Keratinocyte (primary cell): ENCODE measurements at regions not wholly inside any gene's neighbourhood (a gene's known extent, or its start where the extent isn't known, plus 50 kb on each side); places are given as distances from the start of the nearest gene placed in this dataset.

ENCODE experiments used
- DNase-seq: peaks from one replicate; pipeline ENCODE4 v3.0.0-alpha.2; 2011; ENCODE audit warnings: low read depth, missing footprints, low spot score
- FAIRE-seq: peaks from 2 replicates; lab custom pipeline; 2011; peaks lifted over from hg19 to GRCh38; lab: Jason Lieb, UNC
- H2AFZ ChIP-seq: 2 replicates; pipeline ENCODE4 v1.6.0; 2012; ENCODE audit warnings: low read length, control low read depth, inconsistent platforms; ENCODE audit not compliant: control insufficient read depth
- H3K27ac ChIP-seq: 2 replicates; pipeline ENCODE4 v1.5.1; 2011; ENCODE audit warnings: low read length; ENCODE audit not compliant: control insufficient read depth, insufficient read depth
- H3K27me3 ChIP-seq: 3 replicates; pipeline ENCODE4 v1.6.0; 2011; ENCODE audit warnings: low read length; ENCODE audit not compliant: control insufficient read depth, insufficient read depth; ENCODE audit errors: extremely low read depth
- H3K36me3 ChIP-seq, 2 experiments: 2 replicates in 1 of 2; 3 replicates in 1 of 2; pipeline ENCODE4 v1.5.1; 2011; ENCODE audit warnings: low read length in 2 of 2, mild to moderate bottlenecking in 1 of 2; ENCODE audit not compliant: control insufficient read depth in 2 of 2, insufficient read depth in 2 of 2; ENCODE audit errors: extremely low read depth in 1 of 2
- H3K4me1 ChIP-seq: 3 replicates; pipeline ENCODE4 v1.5.1; 2011; ENCODE audit warnings: low read length; ENCODE audit not compliant: control insufficient read depth, insufficient read depth; ENCODE audit errors: extremely low read depth
- H3K4me2 ChIP-seq: 3 replicates; pipeline ENCODE4 v1.6.0; 2011; ENCODE audit warnings: low read depth, low read length; ENCODE audit not compliant: control insufficient read depth, insufficient read depth; ENCODE audit errors: extremely low read depth
- H3K4me3 ChIP-seq, 3 experiments: fragments of 200-600 bp in 1 of 3; sonication (generic) in 1 of 3; 2 replicates in 2 of 3; 3 replicates in 1 of 3; pipeline ENCODE4 v1.5.1; 2011 to 2016; ENCODE audit warnings: low read length in 3 of 3, mild to moderate bottlenecking in 3 of 3, control low read depth in 2 of 3, inconsistent platforms in 1 of 3, low read depth in 1 of 3, mixed read lengths in 1 of 3, mixed run types in 1 of 3, moderate library complexity in 1 of 3; ENCODE audit not compliant: control insufficient read depth in 2 of 3, insufficient read depth in 2 of 3; ENCODE audit errors: extremely low read depth in 1 of 3
- H3K79me2 ChIP-seq: 2 replicates; pipeline ENCODE4 v1.6.0; 2012; ENCODE audit warnings: low read length; ENCODE audit not compliant: control insufficient read depth, insufficient read depth
- H3K9ac ChIP-seq: 3 replicates; pipeline ENCODE4 v1.6.0; 2011; ENCODE audit warnings: low read length; ENCODE audit not compliant: control insufficient read depth, insufficient read depth; ENCODE audit errors: extremely low read depth
- H3K9me1 ChIP-seq: 3 replicates; pipeline ENCODE4 v1.6.0; 2011; ENCODE audit warnings: low read length; ENCODE audit not compliant: control insufficient read depth, insufficient read depth; ENCODE audit errors: extremely low read depth
- H3K9me3 ChIP-seq: 2 replicates; pipeline ENCODE4 v1.5.1; 2012; ENCODE audit warnings: low read depth, low read length; ENCODE audit not compliant: control insufficient read depth
- H4K20me1 ChIP-seq: 3 replicates; pipeline ENCODE4 v1.6.0; 2011; ENCODE audit warnings: low read length; ENCODE audit not compliant: control insufficient read depth, insufficient read depth; ENCODE audit errors: extremely low read depth
- CTCF ChIP-seq, 3 experiments: IDR thresholded peaks in 1 of 3; conservative IDR thresholded peaks in 1 of 3; optimal IDR thresholded peaks in 1 of 3; 2 replicates in 2 of 3; 3 replicates in 1 of 3; pipeline versions ENCODE3 to v1.5.1; 2011; ENCODE audit warnings: low read length in 3 of 3, mild to moderate bottlenecking in 3 of 3, moderate library complexity in 2 of 3, control low read depth in 1 of 3, inconsistent platforms in 1 of 3; ENCODE audit not compliant: insufficient read depth in 2 of 3; ENCODE audit errors: extremely low read depth in 1 of 3
- EZH2 ChIP-seq: IDR thresholded peaks from one replicate; pipeline ENCODE4 v1.6.1; 2012; ENCODE audit warnings: inconsistent platforms, mild to moderate bottlenecking, low read length, moderate library complexity
- dilution Hi-C: fragments of 300-500 bp; cut with MboI; formaldehyde crosslinking; loops from one replicate; pipeline ENCODE4 v1.7.0; 2020; ENCODE audit warnings: low sequenced_read_pairs; ENCODE audit not compliant: extremely low pct_ligation_motif_present

- no peaks in the 10 kb centered on the region for H4K20me1 ChIP-seq
- H3K36me3 ChIP-seq: no peaks in the 10 kb centered on the region
- no peak overlapping the region for H3K9ac ChIP-seq
- peaks cover 18% of the 10 kb centered on the region for H3K9me3 ChIP-seq
- H3K27me3 ChIP-seq: no peaks in the 10 kb centered on the region
- FAIRE-seq (no peak), DNase-seq (no peak)
- H3K4me1 ChIP-seq: no peaks in the 10 kb centered on the region
- no peak overlapping the region for H3K4me3 ChIP-seq
- H3K79me2 ChIP-seq: no peaks in the 10 kb centered on the region
- no peak overlapping the region for H3K27ac ChIP-seq
- no peaks in the 10 kb centered on the region for H3K9me1 ChIP-seq
- no peak overlapping the region for H3K4me2 ChIP-seq
- H2AFZ ChIP-seq: no peak overlapping the region
- dilution Hi-C loops: no loop called here
- no peak for TF ChIP-seq EZH2
- TF ChIP-seq CTCF (optimal IDR thresholded peaks at IDR 0.05 in 1 of 3, IDR thresholded peaks at IDR 0.05 in 1 of 3, conservative IDR thresholded peaks at IDR 0.05 in 1 of 3; ENCODE audit: extremely low read depth in 1 of 3, insufficient read depth in 2 of 3, low read length in 3 of 3): no peak
Observed at GRCh38 chr14:105854600-105855245, 328.3 kb downstream of the TMEM121 start.

DNA sequence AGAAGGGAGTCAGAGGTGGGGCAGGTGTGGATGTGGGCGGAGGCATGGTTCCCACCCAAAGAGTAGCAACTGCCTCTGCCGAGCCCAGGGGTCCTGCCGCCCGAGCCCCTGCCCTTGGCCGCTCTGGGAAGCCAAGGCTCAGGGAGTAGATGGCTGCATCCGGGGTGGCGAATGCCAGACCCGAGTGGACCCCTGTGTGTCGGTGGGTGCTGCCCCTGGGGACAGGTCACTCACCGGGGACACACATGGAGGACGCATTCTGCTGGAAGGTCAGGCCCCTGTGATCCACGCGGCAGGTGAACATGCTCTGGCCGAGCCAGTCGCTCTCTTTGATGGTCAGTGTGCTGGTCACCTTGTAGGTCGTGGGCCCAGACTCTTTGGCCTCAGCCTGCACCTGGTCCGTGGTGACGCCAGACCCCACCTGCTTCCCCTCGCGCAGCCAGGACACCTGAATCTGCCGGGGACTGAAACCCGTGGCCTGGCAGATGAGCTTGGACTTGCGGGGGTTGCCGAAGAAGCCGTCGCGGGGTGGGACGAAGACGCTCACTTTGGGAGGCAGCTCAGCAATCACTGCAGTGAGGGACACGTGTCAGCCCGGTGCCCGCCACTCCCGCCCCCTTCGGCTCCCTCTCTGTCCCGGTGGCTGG, 329.0 kb downstream of the TMEM121 start:
- Histone ChIP-seq H3K4me1 (no peaks in the 10 kb centered on the region), H3K4me2 (no peak overlapping the region), H2AFZ (no peak overlapping the region), H3K36me3 (no peaks in the 10 kb centered on the region), H3K27me3 (no peaks in the 10 kb centered on the region), H3K9me1 (no peaks in the 10 kb centered on the region), H4K20me1 (no peaks in the 10 kb centered on the region), H3K4me3 (no peak overlapping the region), H3K9ac (no peak overlapping the region), H3K9me3 (peaks cover 18% of the 10 kb centered on the region), H3K79me2 (no peaks in the 10 kb centered on the region), H3K27ac (no peak overlapping the region)
- TF ChIP-seq EZH2 (no peak), CTCF (optimal IDR thresholded peaks at IDR 0.05 in 1 of 3, IDR thresholded peaks at IDR 0.05 in 1 of 3, conservative IDR thresholded peaks at IDR 0.05 in 1 of 3; ENCODE audit: extremely low read depth in 1 of 3, insufficient read depth in 2 of 3, low read length in 3 of 3) (no peak)
- FAIRE-seq (no peak), DNase-seq (no peak)
- dilution Hi-C loops: no loop called here
